ENCODE measurements at regions not wholly inside any gene's neighbourhood (a gene's known extent, or its start where the extent isn't known, plus 50 kb on each side); places are given as distances from the start of the nearest gene placed in this dataset.

DNA sequence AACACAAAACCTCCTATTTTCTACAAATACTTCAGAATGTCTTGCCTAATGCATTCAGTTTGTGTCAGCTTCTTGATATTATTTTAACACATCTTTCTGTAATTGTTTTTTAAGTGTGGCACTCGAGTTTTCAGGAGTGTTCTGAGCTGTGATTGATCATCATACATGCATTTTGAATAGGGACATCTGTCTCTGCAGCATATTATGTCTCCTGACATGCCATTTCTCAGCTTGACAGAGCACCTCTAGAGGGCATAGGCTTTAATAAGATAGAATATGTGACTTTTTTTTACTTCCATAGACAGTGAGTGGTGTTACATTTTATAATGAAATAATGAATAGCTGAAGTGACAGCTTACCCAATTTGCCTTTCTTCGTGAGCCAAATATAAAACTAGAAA lies 219.2 kb upstream of the HDAC9 start:
- TF ChIP-seq, protein P1, sequence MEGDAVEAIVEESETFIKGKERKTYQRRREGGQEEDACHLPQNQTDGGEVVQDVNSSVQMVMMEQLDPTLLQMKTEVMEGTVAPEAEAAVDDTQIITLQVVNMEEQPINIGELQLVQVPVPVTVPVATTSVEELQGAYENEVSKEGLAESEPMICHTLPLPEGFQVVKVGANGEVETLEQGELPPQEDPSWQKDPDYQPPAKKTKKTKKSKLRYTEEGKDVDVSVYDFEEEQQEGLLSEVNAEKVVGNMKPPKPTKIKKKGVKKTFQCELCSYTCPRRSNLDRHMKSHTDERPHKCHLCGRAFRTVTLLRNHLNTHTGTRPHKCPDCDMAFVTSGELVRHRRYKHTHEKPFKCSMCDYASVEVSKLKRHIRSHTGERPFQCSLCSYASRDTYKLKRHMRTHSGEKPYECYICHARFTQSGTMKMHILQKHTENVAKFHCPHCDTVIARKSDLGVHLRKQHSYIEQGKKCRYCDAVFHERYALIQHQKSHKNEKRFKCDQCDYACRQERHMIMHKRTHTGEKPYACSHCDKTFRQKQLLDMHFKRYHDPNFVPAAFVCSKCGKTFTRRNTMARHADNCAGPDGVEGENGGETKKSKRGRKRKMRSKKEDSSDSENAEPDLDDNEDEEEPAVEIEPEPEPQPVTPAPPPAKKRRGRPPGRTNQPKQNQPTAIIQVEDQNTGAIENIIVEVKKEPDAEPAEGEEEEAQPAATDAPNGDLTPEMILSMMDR (conservative IDR thresholded peaks at IDR 0.05; ENCODE audit: low read depth, low read length) = no peak
- TF ChIP-seq, protein P2, sequence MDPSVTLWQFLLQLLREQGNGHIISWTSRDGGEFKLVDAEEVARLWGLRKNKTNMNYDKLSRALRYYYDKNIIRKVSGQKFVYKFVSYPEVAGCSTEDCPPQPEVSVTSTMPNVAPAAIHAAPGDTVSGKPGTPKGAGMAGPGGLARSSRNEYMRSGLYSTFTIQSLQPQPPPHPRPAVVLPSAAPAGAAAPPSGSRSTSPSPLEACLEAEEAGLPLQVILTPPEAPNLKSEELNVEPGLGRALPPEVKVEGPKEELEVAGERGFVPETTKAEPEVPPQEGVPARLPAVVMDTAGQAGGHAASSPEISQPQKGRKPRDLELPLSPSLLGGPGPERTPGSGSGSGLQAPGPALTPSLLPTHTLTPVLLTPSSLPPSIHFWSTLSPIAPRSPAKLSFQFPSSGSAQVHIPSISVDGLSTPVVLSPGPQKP (IDR thresholded peaks at IDR 0.05; ENCODE audit: borderline replicate concordance, low read depth, low read length) = no peak
- TF ChIP-seq, protein P3, sequence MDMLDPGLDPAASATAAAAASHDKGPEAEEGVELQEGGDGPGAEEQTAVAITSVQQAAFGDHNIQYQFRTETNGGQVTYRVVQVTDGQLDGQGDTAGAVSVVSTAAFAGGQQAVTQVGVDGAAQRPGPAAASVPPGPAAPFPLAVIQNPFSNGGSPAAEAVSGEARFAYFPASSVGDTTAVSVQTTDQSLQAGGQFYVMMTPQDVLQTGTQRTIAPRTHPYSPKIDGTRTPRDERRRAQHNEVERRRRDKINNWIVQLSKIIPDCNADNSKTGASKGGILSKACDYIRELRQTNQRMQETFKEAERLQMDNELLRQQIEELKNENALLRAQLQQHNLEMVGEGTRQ (IDR thresholded peaks at IDR 0.05; ENCODE audit: low read depth, low read length) = no peak
- TF ChIP-seq RAD21 (IDR thresholded peaks at IDR 0.05; ENCODE audit: low read length) (no peak), POLR2A (IDR thresholded peaks at IDR 0.05; ENCODE audit: low read depth, low read length) (no peak)

Data from IMR-90 (cell line).